HL-60 (cell line): ENCODE measurements at regions not wholly inside any gene's neighbourhood (a gene's known extent, or its start where the extent isn't known, plus 50 kb on each side); places are given as distances from the start of the nearest gene placed in this dataset.

Experiments used
- CTCF ChIP-seq: IDR thresholded peaks from one replicate; pipeline ENCODE4 v1.5.1; 2011; ENCODE audit warnings: low read length, control low read depth, inconsistent platforms; ENCODE audit not compliant: insufficient read depth
- GABPA ChIP-seq: IDR thresholded peaks from 2 replicates; pipeline ENCODE4 v1.6.1; 2012; ENCODE audit warnings: low read depth
- POLR2AphosphoS5 ChIP-seq: IDR thresholded peaks from 2 replicates; pipeline ENCODE4 v1.6.1; 2012; ENCODE audit warnings: low read depth
- REST ChIP-seq: IDR thresholded peaks from 2 replicates; pipeline ENCODE4 v1.6.1; 2012; ENCODE audit warnings: low read depth; ENCODE audit not compliant: insufficient replicate concordance

GRCh38 chr1:213820362-213821149 is 167.2 kb upstream of the PROX1 start:
- TF ChIP-seq CTCF (no peak), POLR2AphosphoS5 (no peak), REST (no peak), GABPA (no peak)
